Stimulated activated CD8-positive, alpha-beta memory T cell treated with anti-CD3 and anti-CD28 coated beads, Interleukin-15, amount 100 ng/mL, for 4 hours (primary cell): ENCODE measurements at regions not wholly inside any gene's neighbourhood (a gene's known extent, or its start where the extent isn't known, plus 50 kb on each side); places are given as distances from the start of the nearest gene placed in this dataset.
"Not testable (repeated sequence)": the region's sequence is repeated elsewhere in the genome, so short reads cannot be mapped to it uniquely, and the experiment has no call there.

ENCODE experiments used
- DNase-seq, 2 donors: peaks; one replicate each; pipeline ENCODE4 v3.0.0-alpha.2; 2020; ENCODE audit warnings: low read depth in 2 of 2

- DNase-seq, result no peak
Observed at GRCh38 chr9:89670801-89671434, 66.1 kb downstream of the GADD45G start.

- no peak for DNase-seq
Observed at GRCh38 chr9:89674667-89675057, 69.8 kb downstream of the GADD45G start.

- DNase-seq, result no peak
Observed at GRCh38 chr9:89675058-89675742, 70.4 kb downstream of the GADD45G start.

GRCh38 chr9:89676281-89676680, 71.5 kb downstream of the GADD45G start:
- DNase-seq, result no peak

DNA sequence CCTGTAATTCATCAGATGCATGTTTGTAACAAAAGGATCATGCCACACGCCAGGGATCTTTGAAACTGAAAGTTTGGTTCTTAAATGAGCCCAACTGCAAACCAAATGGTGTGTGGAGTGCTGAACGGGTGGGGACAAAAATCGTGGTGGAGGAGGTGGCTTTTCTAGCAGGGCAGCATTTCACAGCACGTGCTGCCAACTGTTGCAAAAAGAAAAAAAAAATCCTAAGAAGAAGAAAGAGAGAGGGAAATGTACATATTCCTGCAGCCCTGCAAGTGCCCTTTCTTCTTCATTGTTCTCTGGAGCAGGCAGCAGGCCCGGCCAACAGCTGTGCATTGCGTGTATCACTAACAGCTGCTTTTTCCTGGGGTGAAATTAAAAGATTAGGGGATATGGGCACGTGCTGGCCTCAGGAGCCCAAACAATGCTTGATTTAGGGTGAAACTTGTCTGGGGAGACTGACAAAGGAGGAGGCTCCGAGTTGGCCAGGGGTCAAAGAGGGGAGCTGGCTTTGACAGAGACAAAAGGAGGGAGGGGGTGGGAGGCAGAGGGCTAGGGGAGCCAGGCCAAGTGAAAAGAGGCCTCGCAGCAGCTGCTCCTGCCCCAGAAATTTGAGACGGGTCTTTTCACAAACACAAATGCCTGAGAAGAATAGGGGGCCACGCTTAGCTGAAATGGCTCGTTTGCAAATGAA, 73.0 kb downstream of the GADD45G start:
- no peak for DNase-seq

GRCh38 chr9:89678396-89679015, 73.7 kb downstream of the GADD45G start:
- no peak for DNase-seq

DNA sequence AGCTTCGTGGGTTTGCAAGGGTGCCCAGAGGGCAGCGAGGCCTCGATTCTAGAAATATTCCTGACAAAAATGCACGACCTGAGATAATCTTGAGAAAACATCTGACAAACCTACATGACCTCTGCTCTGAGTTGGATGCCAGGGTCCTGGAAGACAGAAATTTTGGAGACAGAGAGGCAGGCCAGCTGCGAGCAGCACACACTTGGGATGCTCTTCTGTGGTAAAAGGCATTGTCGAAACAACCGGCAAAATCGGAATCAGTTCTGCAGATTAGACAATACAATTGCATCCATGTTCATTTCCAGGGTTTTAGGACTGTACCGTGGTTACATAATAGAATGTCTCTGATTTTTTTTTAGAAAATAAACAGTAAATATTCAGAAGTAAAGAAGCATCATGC, 74.2 kb downstream of the GADD45G start:
- DNase-seq, result no peak

- no peak for DNase-seq
Observed at GRCh38 chr9:89679581-89679980, 74.8 kb downstream of the GADD45G start.

- no peak for DNase-seq
Observed at GRCh38 chr9:89680547-89681467, 76.0 kb downstream of the GADD45G start.

DNA sequence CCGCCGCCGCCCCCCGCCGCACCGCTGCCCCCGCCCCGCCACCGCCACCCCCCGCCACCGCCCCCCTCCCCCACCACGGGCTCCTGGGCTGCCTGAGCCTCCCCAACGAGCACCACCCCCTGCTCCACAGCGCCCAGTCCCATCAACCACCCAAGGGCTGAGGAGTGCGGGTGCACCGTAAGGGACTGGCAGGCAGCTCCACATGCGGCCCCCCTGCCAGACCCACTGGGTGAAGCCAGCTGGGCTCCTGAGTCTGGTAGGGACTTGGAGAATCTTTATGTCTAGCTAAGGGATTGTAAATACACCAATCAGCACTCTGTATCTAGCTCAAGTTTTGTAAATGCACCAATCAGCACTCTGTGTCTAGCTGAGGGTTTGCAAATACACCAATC, 76.7 kb downstream of the GADD45G start:
- not testable (repeated sequence) for DNase-seq

- no peak for DNase-seq
Observed at GRCh38 chr9:89683626-89684025, 78.8 kb downstream of the GADD45G start.

DNA sequence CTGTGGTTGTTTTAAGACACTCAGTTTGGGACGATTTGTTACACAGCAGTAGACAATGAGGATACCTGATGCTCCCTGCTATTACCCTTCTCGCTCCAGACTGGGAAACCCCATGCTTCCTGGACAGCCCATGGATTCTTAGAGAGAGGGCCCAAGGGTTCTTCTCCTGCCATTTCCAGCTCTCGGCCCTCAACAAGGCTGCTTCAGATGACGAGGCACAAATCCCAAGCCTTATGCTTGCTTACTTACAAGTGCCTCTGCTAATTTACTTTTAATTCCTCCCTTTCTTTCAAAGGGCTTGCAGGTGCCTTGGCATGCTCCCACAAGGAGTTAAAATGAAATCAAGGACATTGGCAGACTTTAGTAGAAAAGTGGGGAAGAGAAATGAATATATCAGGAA, 79.4 kb downstream of the GADD45G start:
- no peak for DNase-seq

- DNase-seq, result no peak
Observed at GRCh38 chr9:89684912-89685636, 80.3 kb downstream of the GADD45G start.

- no peak for DNase-seq
Observed at GRCh38 chr9:89685698-89686097, 80.9 kb downstream of the GADD45G start.

- no peak for DNase-seq
Observed at GRCh38 chr9:89686126-89686525, 81.3 kb downstream of the GADD45G start.

DNA sequence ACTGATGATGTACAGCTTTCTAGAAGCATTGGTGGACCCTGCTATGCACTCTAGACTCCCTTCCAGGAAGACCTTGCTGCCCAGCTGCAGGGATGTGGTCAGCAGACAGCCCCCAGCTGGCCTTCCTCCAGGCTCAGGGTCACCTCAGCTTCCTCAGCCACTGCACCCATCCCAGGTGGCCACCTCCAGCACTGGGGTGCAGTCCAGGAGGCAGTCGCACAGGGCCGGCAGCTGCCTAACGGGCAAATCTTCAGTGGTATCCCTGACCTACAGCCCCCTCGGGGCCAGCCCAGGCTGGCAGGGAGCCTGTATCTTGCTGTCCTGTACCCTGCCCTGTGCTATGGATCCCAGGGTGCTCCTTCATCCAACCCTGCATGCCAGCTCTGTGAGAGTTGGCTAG, 81.8 kb downstream of the GADD45G start:
- no peak for DNase-seq

- DNase-seq, result no peak
Observed at GRCh38 chr9:89687188-89687587, 82.4 kb downstream of the GADD45G start.

GRCh38 chr9:89687848-89688247, 83.0 kb downstream of the GADD45G start:
- no peak for DNase-seq

DNA sequence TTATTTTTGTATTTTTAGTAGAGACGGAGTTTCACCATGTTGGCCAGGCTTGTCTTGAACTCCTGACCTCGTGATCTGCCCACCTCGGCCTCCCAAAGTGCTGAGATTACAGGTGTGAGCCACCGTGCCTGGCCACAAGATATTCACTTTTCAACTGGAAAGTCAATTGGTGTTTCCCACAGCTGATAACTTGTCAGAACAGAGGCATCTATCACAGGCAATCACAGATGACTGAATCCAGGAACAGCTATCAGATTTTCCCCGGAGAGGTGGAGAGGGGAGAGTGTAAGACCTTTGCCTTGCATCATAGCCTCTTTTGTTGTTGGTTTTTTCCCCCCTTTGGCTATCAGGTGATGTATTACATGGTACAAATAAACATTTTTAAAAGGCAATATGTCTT, 84.5 kb downstream of the GADD45G start:
- DNase-seq, result not testable (repeated sequence)

DNA sequence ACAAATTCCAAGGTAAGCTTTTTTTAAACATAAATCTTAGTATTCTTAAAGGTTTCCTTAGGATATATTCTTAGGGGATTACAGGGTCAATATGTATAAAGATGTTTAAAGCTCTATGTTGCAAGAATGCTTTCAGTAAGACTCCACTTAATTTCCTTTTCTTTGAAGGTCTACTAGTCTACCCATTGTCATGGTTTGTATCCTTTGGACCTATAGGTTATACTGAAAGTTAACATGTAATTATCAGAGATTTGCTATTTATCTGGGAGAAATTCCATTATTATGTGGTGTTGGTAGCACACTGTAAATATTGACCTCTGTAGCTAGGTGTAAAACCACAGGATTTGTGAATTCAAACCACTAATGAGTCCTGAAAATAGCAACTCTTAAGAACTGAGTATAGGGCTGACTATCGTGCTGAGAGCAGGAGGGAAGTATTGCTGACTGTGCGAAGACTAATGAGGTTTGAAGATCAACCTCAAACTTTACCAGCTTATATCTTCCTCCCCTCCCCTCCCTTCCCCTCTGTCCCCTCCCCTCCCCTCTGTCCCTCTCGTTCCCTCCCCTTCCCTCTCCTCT, 85.6 kb downstream of the GADD45G start:
- no peak for DNase-seq
